ENCODE measurements at regions not wholly inside any gene's neighbourhood (a gene's known extent, or its start where the extent isn't known, plus 50 kb on each side); places are given as distances from the start of the nearest gene placed in this dataset.

DNA sequence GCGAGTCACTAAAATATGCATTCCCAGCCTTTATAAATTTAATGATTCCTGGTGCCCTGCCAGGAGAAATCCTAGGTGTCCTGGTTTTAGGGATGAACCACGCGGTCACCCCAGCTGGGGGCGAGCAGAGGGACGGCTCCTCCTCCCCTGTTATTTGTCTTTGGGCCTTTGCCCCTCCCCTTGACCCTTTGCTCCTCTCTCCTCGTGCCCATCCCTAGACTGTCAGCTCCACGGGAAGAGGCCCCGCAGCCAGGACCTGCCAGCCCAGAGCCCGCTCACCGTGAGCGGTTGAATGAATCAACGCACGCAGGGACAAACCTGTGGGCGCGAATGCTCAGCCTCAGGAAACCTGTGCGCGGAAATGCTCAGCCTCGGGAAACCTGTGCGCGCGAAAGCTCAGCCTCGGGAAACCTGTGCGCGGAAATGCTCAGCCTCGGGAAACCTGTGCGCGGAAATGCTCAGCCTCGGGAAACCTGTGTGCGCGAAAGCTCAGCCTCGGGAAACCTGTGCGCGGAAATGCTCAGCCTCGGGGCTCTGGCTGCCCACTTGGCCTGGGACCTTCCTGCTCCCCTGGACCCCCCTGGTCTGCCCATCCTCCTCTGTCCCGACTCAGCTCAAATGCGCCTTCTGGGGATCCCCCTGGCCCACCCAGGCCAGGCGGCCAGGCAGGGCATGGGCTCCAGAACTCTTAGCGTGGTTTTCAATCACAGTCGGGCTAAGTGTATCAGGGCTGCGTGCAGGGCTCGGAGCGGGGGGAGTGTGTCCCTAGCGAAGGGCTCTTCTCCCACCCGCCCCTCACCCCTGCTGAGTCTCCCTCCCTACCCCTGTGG is 140.5 kb upstream of the COL5A1 start (continued):
- TF ChIP-seq SIRT6 (IDR thresholded peaks at IDR 0.05; ENCODE audit: low read length), result no peak
- no peak for TF ChIP-seq KDM5A (IDR thresholded peaks at IDR 0.05; ENCODE audit: low read length)
- TF ChIP-seq NANOG (IDR thresholded peaks at IDR 0.05; ENCODE audit: insufficient read depth, low read depth, low read length, poor library complexity, severe bottlenecking), result no peak
